ENCODE measurements at regions not wholly inside any gene's neighbourhood (a gene's known extent, or its start where the extent isn't known, plus 50 kb on each side); places are given as distances from the start of the nearest gene placed in this dataset.
"Not testable (repeated sequence)": the region's sequence is repeated elsewhere in the genome, so short reads cannot be mapped to it uniquely, and the experiment has no call there.

DNA sequence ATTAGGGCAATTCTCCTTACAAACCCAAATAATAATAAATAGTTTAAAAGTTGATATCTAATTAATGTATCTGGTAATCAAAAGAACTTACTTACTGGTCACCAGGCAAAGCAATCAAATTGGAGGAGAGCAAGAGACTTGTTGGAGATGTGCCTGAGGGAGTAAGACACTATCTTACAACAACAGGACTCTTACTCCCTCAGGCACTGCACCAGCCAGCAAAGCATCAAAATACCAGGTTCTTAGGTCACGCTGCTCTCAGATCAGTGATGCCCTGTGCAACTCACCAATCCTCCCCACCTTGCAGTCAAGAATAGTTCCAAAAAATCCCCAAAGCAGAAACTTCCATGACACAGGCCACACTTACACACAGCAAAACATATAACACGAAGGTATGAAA, 117.0 kb downstream of the PRR15 start:
- TF ChIP-seq CTCF (IDR thresholded peaks at IDR 0.05; ENCODE audit: low read depth, low read length); POLR2A (IDR thresholded peaks at IDR 0.05; ENCODE audit: extremely low read depth, insufficient read length); MAX (IDR thresholded peaks at IDR 0.05; ENCODE audit: low read depth, low read length): not testable (repeated sequence)
